IPS-NIHi11 (cell line): ENCODE measurements at regions not wholly inside any gene's neighbourhood (a gene's known extent, or its start where the extent isn't known, plus 50 kb on each side); places are given as distances from the start of the nearest gene placed in this dataset.

ENCODE experiments used
- DNase-seq: peaks from one replicate; pipeline ENCODE4 v3.0.0; 2012; ENCODE audit warnings: mixed read lengths, low spot score

DNA sequence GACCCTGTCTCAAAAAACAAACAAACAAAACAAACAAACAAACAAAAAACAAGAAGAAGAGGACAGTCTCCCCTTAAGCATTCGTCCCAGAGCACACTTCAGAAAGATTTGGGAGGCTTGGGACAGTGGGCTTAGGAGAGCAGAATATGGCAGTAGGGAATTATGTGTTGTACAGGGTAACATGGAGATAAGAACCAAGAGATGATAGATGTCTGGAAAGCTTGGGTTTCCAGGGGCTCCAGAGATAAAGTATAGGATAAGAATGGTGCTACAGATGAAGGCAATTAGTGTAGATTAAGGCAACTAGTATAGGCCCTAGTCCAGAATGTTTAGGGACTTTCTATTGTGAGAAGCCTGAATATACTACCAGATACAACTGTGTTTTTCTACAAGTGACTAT is 934.9 kb upstream of the AUTS2 start:
- no peak for DNase-seq

DNA sequence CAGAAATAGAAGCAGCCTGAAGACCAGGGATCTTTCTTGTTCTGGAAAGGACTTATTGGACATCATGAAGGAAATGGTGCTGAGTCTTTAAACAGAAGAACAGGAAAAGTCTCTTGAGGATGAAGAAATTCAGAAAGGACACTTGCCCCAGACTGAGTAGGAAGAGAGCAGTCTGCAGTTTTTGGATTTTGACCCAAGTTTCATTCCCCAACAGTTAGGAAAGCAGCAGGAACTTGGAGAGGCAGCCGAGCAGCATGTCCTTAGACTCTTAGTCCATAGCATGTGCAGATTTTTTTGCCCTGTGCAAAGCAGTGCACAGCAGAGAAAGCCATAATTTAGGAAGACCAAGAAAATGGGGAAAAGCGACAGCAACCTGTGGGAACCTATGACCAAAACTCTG is 927.2 kb upstream of the AUTS2 start:
- no peak for DNase-seq

DNA sequence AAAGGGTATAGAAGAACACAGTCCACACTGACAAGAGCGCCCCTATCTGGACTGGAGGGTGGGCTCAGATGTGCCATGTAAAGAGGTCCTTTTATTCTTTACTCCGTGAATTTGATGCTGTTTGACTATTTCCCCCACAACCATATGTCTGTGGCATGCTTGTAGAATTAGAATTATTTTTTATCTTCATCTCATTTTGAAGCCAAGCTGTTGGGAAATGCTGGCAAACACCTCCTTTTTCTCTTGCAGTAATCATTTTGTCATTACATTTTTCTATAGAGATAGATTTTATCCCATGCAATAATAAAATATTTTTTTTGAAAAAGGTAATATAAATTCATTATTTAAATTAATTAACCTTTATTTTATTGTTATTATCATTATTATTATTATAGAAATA is 926.6 kb upstream of the AUTS2 start:
- DNase-seq, result no peak

DNA sequence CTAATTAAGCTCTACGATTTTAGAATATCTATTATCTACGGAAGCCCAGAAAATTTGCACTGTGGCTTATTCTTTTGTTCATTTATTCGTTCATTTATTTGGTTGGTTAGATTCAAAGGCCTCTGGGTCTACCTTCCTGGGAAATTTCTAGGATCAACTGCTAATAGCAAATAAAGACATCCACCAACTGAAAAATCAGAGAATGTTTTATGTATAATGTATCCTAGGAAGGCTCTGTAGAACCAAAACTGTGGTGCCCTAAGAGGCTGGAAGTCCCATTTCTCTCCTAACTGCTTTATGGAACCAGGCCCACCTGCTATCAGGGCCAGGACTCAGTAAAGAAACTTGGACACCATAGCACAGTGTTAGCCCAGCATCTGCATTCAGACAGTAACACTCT is 923.4 kb upstream of the AUTS2 start:
- DNase-seq, result no peak

DNA sequence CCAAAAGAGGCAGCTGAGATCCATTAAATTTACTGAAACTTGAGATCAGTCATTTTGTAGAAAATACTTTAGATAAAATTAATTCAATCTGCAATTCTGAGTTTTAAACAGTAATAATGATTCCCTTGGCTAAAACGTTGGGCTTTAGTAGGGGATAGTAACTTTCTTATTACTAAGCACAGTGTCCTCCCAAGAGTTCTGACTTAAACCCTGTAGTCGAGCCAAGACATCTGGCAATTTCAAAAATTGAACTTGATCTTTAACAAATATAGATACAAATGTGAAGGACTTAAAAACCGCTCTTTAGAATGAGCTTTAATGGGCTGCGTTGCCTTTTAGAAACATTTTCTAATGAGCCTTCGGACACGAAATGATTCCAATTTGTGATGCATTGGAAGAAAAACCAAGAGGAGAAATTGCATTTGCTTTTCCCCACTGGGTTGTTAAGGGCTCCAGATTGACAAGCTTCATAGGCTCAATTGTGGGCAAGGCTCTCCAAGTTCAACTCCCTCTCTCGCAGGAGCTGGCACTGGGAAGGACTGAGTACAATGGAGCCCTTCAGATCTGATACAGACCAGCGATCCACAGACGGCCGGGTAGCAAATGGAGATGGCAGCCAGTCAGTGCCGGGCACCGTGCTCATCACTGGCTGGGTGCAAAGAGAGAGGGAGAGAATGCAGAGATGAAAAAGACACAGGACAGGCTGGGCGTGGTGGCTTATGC is 921.3 kb upstream of the AUTS2 start:
- DNase-seq, result no peak

DNA sequence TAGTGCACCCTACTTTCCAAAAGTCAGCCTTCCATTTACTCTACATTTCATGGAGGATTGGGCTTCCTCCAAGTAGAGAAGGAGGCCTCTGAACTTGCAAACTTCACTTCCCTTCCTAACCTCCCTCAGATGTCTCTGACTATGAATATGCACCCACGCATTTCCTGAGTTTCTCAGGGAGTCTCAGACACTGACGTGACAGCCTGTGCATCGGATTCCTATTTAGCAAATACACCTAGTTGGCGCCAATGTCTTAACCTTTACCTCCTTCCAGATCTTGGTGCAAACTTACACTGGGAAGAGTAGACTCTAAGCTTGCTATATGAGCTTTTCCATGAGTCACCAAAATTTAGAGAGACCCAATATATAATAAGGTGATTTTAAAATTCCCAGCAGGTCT is 920.1 kb upstream of the AUTS2 start:
- no peak for DNase-seq

DNA sequence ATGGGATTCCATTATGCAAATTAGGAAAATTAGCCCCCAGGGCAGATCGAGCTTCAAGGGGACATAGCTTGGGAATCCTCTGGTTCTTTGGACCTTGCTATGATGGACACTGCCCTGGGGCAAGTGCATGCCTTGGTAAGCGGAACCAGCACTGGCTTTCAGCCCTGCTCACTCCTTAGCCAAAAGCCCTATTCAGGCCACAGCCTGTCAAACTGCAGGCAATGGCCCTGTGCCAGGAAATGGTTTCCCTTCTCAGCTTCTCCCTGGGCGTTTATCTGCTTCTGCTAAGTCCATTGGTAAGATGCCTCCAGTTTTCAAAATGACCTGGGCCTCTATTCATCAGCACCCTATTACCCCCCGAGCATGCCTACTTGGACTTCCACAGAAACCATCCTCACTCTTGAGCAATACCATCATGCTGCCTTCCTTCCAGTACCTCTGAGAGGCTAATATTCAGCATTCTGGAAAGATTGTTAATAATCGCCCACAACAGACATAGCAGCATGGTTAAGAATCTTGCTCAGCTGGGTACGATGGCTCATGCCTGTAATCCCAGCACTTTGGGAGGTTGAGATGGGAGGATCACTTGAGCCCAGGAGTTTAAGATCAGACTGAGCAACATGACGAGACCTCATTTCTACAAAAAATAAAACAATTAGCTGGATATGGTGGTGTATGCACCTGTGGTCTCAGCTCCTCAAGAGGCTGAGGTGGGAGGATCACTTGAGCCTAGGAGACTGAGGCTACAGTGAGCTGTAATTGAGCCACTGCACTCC is 918.6 kb upstream of the AUTS2 start:
- no peak for DNase-seq

DNA sequence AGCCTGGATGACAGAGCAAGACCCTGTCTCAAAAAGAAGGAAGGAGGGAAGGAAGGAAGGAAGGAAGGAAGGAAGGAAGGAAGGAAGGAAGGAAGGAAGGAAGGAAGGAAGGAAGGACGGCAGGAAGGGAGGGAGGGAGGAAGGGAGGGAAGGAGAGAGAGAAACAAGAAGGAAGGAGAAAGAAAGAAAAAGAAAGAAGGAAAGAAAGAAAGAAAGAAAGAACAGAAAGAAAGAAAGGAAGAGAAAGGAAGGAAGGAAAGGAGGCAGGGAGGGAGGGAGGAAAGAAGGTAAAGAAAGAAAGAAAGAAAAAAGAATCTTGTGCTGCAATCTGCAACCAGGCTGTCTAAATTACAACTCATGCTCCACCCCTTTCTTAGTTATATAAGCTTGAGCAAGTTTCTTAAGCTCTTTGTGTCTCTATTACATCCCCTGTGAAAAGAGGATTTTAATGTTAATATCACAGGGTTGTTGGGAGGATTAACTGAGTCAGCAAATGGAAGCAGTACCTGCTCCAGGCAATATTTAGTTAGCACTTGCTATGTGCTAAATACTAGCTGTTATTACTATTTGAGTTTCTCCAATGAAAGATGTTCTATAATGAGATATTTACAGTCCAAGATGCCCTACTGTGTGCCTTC is 917.9 kb upstream of the AUTS2 start:
- DNase-seq, result no peak

DNA sequence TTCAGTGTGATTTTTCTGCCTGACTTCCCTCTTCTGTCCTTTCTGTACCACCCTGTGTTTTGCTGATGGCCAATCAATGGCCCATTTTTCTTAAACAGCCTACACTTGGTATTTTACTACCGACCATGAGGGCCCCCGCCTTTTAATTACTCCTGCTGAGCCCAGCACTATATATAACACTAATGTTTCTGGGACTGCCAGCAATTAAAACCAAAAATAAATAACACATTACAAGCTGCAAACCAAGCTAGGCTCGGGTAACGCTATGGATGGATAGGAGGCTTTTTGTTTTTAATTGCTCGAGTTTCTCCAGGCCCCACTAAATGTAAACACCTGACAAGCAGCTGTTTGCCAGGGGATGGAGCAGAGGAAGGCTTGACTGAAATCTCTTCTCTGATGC is 915.4 kb upstream of the AUTS2 start:
- DNase-seq, result no peak

DNA sequence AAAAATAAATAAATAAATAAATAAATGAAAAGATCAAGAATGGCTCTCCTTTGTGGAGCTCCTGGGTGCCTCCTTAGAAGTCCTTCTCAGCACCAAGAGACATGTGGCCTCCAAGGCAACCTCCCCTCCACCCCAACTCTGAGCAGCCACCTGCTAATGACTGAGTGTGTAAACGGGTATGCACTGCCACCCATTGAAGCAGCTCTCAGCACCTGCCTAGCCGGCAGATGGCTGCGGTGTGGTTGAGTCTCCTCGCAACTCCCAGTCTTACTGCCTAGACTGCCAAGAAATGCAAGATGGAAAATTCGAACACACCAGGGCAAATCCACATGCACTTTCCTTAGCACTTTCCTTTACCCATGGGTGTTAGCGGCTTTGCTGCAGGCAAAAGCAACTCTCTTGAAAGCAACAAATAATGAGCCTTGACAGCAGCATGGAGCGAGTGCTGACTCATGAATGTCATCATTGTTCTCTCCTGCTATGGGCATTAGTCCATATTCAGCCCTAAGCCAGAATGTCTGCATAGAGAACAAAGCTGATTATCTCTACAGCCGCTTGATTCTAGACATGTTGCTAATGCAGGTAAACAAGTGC is 913.9 kb upstream of the AUTS2 start:
- no peak for DNase-seq

DNA sequence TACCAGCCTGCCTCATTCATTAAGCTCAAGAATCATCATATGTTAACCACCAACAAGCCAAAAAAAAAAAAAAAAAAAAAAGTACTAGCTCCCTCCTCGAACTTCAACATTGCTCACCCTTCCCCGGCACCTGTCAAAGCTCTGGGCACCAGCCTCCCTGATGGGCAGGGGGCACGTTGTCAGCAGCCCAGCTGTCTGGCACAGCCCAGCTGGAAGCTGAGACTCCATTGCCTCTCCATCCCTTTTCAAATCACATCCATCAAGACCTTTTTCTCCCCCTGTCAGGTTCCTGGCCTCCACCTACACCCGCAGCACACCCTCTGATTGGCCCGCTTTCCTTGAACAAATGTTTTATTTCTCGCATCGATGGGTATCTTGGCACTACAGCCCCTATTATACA is 913.3 kb upstream of the AUTS2 start:
- DNase-seq, result no peak

DNA sequence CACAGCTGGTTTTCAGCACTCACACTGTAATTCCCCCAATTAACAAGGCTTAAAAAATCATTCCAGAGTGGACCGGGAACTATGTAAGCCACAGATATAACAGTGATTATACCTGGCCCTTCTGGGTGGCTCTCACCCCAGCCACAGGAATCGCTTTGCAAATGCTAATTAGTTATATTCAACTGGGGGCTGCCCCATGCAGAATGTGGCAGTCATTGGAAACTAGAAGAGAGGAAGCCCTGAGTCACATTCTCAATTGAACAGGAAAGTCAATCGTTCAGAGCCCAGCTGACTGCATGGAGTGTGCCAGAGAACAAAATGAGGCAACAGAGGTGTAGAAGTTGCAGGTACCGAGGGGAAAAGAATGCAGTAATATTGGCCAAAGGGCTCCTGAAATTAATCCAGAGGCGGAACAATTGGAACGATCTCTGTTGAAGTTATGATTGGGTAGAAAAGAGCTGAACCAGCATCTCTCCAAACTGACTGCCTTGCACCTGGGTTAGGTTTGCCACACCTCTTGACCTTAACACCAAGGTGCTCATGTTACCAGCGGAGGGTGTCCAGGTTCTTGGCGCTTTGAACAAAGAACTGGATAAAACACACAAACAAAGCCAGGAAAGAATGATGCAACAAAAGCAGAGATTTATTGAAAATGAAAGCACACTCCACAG is 909.7 kb upstream of the AUTS2 start:
- peak; percentile 18 for DNase-seq

DNA sequence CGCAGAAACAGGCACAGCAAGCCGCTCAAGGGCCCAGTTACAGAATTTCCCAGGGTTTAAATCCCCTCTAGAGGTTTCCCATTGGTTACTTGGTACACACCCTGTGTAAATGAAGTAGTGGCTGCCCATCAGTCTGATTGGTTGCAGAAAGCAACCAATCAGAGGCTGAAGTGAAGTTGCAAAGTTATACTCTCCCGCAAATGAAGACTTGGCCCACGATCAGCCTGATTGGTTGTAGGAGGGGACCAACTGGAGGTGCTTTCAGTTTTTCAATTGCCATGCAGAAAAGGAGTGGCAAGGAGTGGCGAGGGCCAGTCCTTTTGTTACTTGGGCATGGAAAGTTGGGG is 909.2 kb upstream of the AUTS2 start:
- no peak for DNase-seq

DNA sequence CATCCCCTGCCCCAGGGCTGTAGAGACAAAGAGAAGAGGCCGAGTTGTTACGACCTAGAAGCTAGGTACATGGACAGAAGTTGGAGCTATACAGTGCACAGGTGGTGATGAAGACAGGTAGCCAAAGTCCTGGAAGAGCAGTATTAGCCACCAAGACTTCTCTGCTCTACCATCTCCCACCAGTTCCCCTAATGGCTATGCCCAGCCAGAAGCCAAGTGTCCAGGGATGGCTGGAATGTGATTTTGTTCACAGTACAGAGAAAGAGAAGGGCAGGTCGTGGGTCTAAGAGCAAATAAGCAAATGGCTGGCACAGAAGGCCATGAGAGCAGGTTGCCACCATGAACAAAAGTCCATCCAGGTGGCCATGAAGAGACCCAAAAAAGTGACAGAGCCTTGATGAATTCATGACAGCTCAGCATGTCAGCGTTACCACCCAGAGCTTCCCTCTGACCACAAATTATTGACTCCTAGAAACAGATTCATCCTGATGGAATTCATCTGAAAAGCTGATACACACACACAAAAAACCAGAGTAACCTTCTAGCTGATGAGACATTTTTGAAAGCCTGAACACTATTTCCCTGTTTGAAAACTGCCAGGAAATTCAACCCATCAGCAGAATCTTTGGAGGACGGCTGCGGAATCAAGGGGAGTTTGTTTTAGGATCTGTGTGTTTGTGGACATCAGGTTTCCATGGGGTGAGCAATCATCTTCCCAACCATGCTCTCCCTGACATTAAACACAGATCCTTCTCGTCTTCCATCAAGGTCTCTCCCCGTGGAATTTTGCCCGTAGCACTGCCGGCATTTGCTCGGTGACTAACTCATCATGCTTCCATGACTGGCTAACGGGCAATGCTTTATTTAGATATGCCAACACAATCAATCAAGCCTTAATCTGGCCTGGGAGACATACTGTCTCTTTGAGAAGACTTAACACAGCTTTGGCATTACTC is 906.7 kb upstream of the AUTS2 start:
- no peak for DNase-seq

DNA sequence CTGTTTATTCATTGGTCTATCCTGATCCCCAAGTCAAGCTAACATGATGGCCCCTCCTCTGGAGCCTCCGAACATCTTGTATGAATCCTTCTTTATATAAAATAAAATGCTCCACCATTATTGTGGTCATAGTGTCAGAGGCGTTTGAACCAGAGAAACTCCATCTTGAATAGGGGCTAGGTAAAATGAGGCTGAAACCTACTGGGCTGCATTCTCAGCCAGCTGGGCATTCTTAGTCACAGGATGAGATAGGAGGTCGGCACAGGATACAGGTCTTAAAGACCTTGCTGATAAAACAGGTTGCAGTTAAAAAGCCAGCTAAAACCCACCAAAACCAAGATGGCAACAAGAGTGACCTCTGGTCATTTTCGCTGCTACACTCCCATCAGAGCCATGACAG is 905.8 kb upstream of the AUTS2 start:
- DNase-seq, result no peak

DNA sequence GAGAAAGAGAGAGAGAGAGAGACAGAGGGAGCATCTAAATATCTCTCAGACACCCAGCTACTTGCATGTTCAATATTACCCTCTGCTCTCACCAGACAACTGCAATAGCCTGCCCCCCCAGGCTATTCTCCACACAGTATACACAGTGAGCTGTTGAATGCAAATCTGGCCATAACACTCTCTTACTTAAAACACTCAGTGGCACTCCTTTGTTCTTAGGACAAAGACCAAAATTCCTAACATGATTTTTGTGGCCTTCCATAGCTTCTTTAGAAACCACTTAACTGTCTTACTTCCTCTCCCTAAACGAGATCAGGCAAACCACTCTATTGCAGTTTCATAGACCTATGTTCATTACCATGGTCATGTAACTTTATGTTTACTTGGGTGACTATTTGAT is 903.6 kb upstream of the AUTS2 start:
- no peak for DNase-seq

DNA sequence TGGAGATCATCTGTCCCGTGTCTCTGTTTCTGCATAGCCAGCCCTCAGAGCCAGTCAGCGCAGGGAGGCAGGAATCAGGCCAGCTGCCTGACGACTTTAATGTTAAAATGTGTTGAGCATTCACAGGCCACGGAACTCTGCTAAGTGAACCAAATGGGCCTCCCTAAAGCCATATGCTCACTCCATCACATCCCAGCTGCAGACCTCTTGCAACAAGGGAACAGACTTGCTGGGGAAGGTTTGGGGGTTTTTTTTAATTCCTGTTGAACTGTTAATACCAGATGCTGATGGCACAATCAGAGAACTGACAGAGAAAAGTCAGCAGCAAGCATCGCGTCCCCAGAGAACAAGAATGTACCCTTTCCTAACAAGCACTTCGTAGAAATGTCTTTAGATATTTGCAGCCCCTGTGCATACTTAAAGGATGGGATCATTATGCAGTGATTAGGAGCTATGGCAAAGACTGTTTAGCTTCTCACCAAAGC is 900.4 kb upstream of the AUTS2 start:
- no peak for DNase-seq

DNA sequence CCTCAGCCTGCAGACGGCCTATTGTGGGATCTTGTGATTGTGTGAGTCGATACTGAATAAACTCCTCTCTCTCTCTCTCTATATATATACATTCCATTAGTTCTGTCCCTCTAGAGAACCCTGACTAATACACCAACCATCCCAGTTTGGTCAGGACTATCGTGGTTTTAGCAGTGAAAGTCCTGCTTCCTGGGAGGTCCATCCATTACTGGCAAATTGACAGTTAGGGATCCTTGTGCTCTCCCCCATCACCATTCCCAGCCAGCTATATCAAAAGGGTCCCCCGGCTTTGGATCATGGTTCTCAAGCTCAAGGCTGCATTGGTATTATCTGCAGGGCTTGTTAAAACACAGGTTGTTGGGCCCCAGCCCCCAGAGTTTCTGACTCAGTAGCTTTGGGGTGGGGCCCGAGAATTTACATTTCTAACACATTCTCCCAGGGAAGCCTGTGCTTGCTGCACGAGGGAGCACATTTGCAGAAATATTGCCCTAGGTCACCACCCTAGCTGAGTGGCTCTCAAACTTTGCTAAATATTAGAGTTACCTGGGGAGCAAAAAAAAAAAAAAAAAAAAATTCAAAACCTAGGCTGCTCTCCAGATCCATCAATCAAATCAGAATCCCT is 899.1 kb upstream of the AUTS2 start:
- DNase-seq, result no peak

DNA sequence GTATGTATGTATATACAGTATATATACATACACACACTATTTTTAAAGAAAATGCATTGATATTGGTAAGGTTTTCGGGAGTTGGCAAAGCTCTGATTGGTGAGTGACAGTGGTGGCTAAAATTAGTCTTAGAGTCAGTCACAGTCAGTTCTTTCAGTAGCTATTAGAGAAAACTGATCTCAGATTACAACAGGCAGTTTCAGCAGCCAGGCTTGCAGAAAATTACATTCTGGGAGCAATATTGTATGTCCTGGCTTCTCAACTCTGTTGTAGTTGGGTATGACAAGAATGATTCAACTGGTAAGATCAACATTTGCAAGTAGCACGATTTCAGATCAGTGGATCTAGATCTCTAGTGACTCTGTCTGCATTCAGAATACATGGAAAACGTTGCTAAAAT is 897.9 kb upstream of the AUTS2 start:
- DNase-seq, result no peak

DNA sequence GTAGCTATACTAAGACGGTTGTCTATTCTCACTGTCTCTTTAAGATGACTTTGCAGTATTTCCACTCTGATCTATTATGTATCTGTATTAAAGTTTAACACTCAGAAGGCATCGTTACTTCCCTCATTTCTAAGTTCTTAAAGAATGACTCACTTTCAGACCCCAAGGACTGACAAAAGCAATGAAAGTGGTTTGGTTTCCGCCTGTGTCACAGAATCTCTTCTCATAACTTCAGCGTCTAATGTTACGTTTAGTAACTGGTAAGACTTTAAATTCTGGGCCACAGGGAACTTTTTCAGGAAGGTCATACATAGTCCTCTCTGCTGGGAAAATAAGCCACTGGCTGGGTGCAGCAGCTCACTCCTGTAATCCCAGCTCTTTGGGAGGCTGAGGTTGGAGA is 892.0 kb upstream of the AUTS2 start:
- no peak for DNase-seq

DNA sequence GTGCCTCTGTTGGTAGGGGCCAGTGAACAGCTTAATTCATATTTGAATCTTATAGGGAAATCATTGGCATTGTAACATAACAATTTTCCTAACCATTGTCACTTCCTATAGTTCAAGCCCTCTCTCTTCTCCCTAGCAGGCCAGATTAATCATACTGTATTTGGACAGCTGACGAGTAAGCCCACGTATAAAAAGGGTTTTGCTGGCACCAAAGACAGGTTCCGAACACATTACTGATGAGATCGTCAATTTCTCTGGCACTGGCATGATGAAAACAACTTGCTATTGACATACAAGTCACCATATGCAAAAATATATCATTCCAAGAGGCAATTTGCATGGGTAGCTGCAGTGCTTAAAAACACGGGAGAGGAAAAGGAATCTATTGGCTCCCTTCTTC is 891.1 kb upstream of the AUTS2 start:
- DNase-seq, result no peak
